ENCODE measurements at regions not wholly inside any gene's neighbourhood (a gene's known extent, or its start where the extent isn't known, plus 50 kb on each side); places are given as distances from the start of the nearest gene placed in this dataset.
A peak's percentile ranks its signal among the peaks of the same experiment; 100 is the strongest.

DNA sequence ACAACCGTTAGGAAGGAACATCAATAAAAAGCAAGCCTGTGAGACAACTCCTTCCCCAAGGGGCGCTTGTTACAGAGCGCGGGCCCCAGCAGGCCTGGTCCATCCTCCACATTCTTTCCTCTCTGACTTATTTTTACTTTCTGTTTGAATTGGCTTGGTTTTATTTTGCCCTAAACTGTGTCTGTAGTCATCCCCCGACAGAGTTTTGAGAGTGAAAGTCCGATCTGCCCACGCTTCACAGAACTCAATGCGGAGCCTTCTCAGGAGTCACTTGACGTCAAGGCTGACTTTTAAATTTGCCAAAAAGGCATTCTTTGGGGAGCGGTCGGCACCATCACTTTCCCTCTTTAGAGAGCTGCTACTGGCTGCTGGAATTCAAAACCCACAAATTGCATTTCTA lies 150.1 kb upstream of the KLF6 start:
- peak overlapping the region; percentile 10 for H3K4me3 Mint-ChIP-seq
- no peaks in the 10 kb centered on the region for H3K27me3 Mint-ChIP-seq
- H3K4me1 Mint-ChIP-seq (ENCODE audit: low read depth) = peaks cover 53% of the 10 kb centered on the region
- H3K9me3 Mint-ChIP-seq = no peaks in the 10 kb centered on the region
- intact Hi-C loops (cut with micrococcal nuclease) = loop anchor here (5.0 kb wide), 1 partner anchor 128 kb away; no protein-coding TSS in a partner anchor
- DNase-seq (peak; percentile 91), ATAC-seq (peak; percentile 98)
- ChIA-PET CTCF (interaction anchor here (0.9 to 1.5 kb wide), 2 partner anchors 25 to 279 kb away, joined by 3 to 5 read pairs; no protein-coding TSS in a partner anchor), POLR2A (interaction anchor here (0.7 to 4.5 kb wide), 6 partner anchors 10 to 150 kb away, joined by 3 to 26 read pairs (median 3); partner anchors contain the start of gene KLF6)
- peaks cover 9% of the 10 kb centered on the region for H3K36me3 Mint-ChIP-seq (ENCODE audit: low read depth)
- H3K27ac Mint-ChIP-seq = peak overlapping the region; percentile 91
- TF ChIP-seq, protein P1, sequence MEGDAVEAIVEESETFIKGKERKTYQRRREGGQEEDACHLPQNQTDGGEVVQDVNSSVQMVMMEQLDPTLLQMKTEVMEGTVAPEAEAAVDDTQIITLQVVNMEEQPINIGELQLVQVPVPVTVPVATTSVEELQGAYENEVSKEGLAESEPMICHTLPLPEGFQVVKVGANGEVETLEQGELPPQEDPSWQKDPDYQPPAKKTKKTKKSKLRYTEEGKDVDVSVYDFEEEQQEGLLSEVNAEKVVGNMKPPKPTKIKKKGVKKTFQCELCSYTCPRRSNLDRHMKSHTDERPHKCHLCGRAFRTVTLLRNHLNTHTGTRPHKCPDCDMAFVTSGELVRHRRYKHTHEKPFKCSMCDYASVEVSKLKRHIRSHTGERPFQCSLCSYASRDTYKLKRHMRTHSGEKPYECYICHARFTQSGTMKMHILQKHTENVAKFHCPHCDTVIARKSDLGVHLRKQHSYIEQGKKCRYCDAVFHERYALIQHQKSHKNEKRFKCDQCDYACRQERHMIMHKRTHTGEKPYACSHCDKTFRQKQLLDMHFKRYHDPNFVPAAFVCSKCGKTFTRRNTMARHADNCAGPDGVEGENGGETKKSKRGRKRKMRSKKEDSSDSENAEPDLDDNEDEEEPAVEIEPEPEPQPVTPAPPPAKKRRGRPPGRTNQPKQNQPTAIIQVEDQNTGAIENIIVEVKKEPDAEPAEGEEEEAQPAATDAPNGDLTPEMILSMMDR (IDR thresholded peaks at IDR 0.05) = no peak

DNA sequence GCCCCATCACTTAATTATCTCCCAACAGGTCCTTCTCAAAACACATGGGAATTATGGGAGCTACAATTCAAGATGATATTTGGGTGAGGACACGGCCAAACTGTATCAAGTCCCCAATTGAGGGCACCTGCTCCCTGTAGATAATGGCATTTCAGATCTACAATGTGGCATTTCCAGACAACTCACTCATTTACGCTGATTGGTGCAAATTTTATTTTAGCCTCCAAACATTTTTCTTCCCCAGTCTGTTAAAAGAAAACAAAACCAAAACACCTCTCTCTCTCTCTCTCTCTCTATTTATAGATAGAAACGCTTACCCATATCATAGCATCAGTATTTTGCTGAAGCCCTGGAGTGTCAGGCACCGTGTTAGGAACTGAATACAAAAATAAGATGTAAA lies 148.7 kb upstream of the KLF6 start:
- intact Hi-C loops (cut with micrococcal nuclease) = no loop called here

GRCh38 chr10:3932597-3933375 lies 147.8 kb upstream of the KLF6 start:
- Mint-ChIP-seq H3K9me3 (no peaks in the 10 kb centered on the region), H3K27me3 (no peaks in the 10 kb centered on the region), H3K27ac (peak overlapping the region; percentile 91), H3K36me3 (ENCODE audit: low read depth) (peaks cover 9% of the 10 kb centered on the region), H3K4me3 (no peak overlapping the region), H3K4me1 (ENCODE audit: low read depth) (peaks cover 56% of the 10 kb centered on the region)
- intact Hi-C loops (cut with micrococcal nuclease) = no loop called here
- TF ChIP-seq, protein P1 (IDR thresholded peaks at IDR 0.05) = no peak
- DNase-seq = no peak
- ChIA-PET POLR2A (interaction anchor here (0.9 to 4.5 kb wide), 5 partner anchors 13 to 150 kb away, joined by 3 to 26 read pairs (median 3); partner anchors contain the start of gene KLF6), CTCF (interaction anchor here (1.2 to 1.6 kb wide), 2 partner anchors 10 to 13 kb away, joined by 3 to 8 read pairs; no protein-coding TSS in a partner anchor)
- ATAC-seq = no peak

More for the DNA sequence above, 148.7 kb upstream of the KLF6 start:
- Mint-ChIP-seq H3K4me1 (ENCODE audit: low read depth) (peaks cover 53% of the 10 kb centered on the region), H3K27ac (peak overlapping the region; percentile 91), H3K36me3 (ENCODE audit: low read depth) (peaks cover 9% of the 10 kb centered on the region), H3K9me3 (no peaks in the 10 kb centered on the region), H3K27me3 (no peaks in the 10 kb centered on the region), H3K4me3 (no peak overlapping the region)
- DNase-seq = no peak
- ATAC-seq = no peak
- ChIA-PET CTCF (interaction anchor here (0.9 to 1.6 kb wide), 3 partner anchors 11 to 102 kb away, joined by 3 to 8 read pairs (median 3); no protein-coding TSS in a partner anchor), POLR2A (interaction anchor here (0.9 to 4.5 kb wide), 5 partner anchors 12 to 151 kb away, joined by 3 to 26 read pairs (median 3); partner anchors contain the start of gene KLF6)
- TF ChIP-seq, protein P1 (IDR thresholded peaks at IDR 0.05) = no peak

- Mint-ChIP-seq H3K4me1 (ENCODE audit: low read depth) (peaks cover 57% of the 10 kb centered on the region), H3K36me3 (ENCODE audit: low read depth) (peaks cover 9% of the 10 kb centered on the region), H3K27me3 (no peaks in the 10 kb centered on the region), H3K4me3 (no peak overlapping the region), H3K27ac (peak overlapping the region; percentile 28), H3K9me3 (no peaks in the 10 kb centered on the region)
- no peak for ATAC-seq
- DNase-seq = no peak
- TF ChIP-seq, protein P1 (IDR thresholded peaks at IDR 0.05) = no peak
- POLR2A ChIA-PET = interaction anchor here (1.2 kb wide), 1 partner anchor 121 kb away, joined by 4 read pairs; no protein-coding TSS in a partner anchor
- intact Hi-C loops (cut with micrococcal nuclease) = no loop called here
- CTCF ChIA-PET = no interaction called here
Measured at GRCh38 chr10:3931901-3932300, 146.9 kb upstream of the KLF6 start.

- H3K9me3 Mint-ChIP-seq = no peaks in the 10 kb centered on the region
- POLR2A ChIA-PET = interaction anchor here (0.7 to 1.2 kb wide), 2 partner anchors 78 to 120 kb away, joined by 3 to 4 read pairs; no protein-coding TSS in a partner anchor
- peaks cover 7% of the 10 kb centered on the region for H3K36me3 Mint-ChIP-seq (ENCODE audit: low read depth)
- DNase-seq (no peak), ATAC-seq (no peak)
- H3K4me3 Mint-ChIP-seq = no peak overlapping the region
- H3K27me3 Mint-ChIP-seq = no peaks in the 10 kb centered on the region
- TF ChIP-seq, protein P1 (IDR thresholded peaks at IDR 0.05) = no peak
- H3K4me1 Mint-ChIP-seq (ENCODE audit: low read depth) = peaks cover 55% of the 10 kb centered on the region
- intact Hi-C loops (cut with micrococcal nuclease) = no loop called here
- peak overlapping the region; percentile 43 for H3K27ac Mint-ChIP-seq
- CTCF ChIA-PET = no interaction called here
Measured at GRCh38 chr10:3931224-3931623, 146.2 kb upstream of the KLF6 start.
